HEK293T (cell line): ENCODE measurements at regions not wholly inside any gene's neighbourhood (a gene's known extent, or its start where the extent isn't known, plus 50 kb on each side); places are given as distances from the start of the nearest gene placed in this dataset.

ENCODE experiments used
- ARNT ChIP-seq: fragments of 450-650 bp; IDR thresholded peaks from 2 replicates; pipeline ENCODE4 v1.6.1; 2017; ENCODE audit warnings: mild to moderate bottlenecking
- BHLHE40 ChIP-seq: fragments of 450-650 bp; IDR thresholded peaks from 2 replicates; pipeline ENCODE4 v1.6.1; 2016; ENCODE audit warnings: mild to moderate bottlenecking, moderate library complexity, borderline replicate concordance
- FOXA1 ChIP-seq: fragments of 450-650 bp; IDR thresholded peaks from 2 replicates; pipeline ENCODE4 v1.6.1; 2016; ENCODE audit warnings: mild to moderate bottlenecking
- FOXM1 ChIP-seq: fragments of 450-650 bp; IDR thresholded peaks from 2 replicates; pipeline ENCODE4 v1.6.1; 2017; ENCODE audit warnings: mild to moderate bottlenecking, borderline replicate concordance
- L3MBTL2 ChIP-seq: fragments of 450-650 bp; conservative IDR thresholded peaks from 2 replicates; pipeline ENCODE4 v1.6.1; 2016; ENCODE audit warnings: mild to moderate bottlenecking
- SP1 ChIP-seq: fragments of 450-650 bp; IDR thresholded peaks from 2 replicates; pipeline ENCODE4 v1.6.1; 2017

DNA sequence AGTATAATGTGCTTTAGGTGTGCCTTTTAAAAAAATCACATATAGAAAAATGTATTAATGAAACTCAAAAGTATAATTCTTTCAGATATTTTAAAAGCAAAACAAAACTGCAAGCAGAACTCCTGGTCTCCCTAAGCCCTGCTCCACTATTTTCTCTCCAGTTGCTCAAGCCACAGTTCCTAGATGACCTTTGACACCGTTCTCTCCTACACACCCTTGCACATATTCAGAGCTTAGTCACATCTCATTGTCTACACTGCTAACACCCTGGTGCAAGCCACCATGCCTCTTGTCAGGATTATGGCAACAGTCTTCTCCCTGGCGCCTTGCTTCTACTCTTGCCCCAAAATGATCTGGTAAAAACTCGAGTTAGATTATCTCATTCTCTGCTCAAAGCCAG, 50.2 kb upstream of the ROR1 start:
- TF ChIP-seq ARNT (no peak), SP1 (no peak), L3MBTL2 (no peak), FOXM1 (no peak), BHLHE40 (no peak), FOXA1 (no peak)
